GM19351 (cell line): ENCODE measurements at regions not wholly inside any gene's neighbourhood (a gene's known extent, or its start where the extent isn't known, plus 50 kb on each side); places are given as distances from the start of the nearest gene placed in this dataset.
"Not testable (repeated sequence)": the region's sequence is repeated elsewhere in the genome, so short reads cannot be mapped to it uniquely, and the experiment has no call there.

Source experiments
- ATAC-seq: cut with Tn5 transposase; IDR thresholded peaks from one replicate; pipeline ENCODE4 v1.9.1; 2021; ENCODE audit warnings: mild to moderate bottlenecking, moderate library complexity; ENCODE audit not compliant: unreplicated experiment

- ATAC-seq, result not testable (repeated sequence)
These were observed 89.5 kb downstream of the POTEG start for GRCh38 chr14:19344689-19345088.

DNA sequence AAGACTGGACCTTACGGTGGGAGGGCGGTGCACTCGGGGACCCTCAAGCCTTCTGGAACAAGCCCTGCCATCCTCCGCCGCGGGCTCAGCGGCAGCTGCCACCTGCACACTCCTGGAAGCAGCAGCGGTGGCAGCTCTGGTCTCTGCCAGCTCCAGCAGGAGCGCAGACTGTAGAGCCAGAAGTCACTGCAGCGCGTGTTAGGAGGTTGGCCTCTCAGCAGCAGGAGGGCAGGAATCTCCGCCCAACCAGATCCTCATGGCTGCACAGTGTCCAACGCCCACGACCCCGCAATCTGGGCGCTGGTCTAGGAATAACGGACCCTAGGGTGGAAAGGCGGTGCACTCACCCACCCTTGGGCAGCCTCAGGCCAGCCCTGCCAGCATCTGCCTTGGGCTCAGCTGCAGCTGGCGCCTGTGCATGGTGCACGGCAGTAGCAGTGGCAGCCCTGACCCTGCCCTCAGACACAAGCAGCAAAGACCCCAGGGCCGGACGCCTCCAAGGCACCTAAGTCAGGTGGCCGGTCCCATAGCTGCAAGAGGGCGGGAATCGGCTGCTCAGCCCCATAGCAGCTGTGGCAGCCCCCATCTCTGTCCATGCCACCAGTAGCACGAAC, 88.7 kb downstream of the POTEG start:
- not testable (repeated sequence) for ATAC-seq

DNA sequence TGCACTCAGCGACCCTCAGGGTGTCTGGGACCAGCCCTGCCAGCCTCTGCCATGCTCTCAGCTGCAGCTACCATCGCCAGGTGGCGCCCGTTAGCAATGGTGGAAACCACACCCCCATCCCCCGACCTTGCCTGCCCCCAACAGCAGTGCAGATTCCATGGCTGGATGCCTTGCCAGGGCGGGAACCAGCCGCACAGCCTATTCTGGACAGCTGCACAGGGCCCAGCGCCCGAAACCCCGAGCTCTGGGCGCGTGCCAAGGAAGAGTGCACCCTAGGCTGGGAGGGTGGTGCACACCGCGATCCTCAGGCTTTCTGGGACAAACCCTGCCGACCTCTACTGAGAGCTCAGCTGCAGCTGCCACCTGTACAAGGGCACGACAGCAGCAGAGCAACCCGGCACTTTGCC, 88.1 kb downstream of the POTEG start:
- ATAC-seq, result not testable (repeated sequence)

DNA sequence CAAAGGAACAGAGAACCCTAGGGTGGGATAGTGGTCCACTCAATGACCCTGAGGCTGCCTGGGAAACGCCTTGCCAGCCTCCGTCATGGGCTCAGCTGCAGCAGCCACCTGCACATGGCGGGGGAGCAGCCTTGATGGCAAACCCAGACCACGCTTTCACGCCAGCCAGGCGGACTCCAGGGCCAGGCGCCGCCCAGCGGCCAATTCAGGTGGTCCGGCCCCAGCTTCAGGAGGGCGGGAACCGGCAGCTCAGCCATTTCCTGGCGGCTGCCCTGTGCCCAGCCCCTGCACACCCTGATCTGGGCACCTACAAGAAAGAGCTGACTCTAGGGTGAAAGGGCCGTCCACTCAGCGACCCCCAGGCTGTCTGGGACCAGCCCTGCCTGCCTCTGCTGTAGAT, 87.5 kb downstream of the POTEG start:
- not testable (repeated sequence) for ATAC-seq

- not testable (repeated sequence) for ATAC-seq
These were observed 87.0 kb downstream of the POTEG start for GRCh38 chr14:19347112-19347511.
